ENCODE measurements at regions not wholly inside any gene's neighbourhood (a gene's known extent, or its start where the extent isn't known, plus 50 kb on each side); places are given as distances from the start of the nearest gene placed in this dataset.

DNA sequence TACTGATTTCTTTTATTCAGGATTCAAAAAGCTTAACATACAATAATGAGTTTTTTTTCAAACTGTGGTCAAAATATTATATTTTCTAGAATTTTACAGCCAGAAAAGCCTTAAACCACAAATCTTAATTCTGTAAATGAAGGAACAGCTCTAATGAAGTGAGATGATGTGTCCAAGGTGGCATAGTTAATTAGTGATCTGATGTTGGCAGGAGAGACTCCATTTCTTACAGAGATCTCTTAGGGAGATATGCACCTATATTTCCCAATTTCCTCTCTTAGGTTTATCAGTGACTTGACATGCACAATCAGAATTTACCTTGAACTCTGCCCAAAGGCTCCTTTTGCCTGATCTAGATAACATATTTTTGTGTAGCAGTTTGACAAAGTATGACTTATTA, 211.1 kb upstream of the ZNF804B start:
- no peaks in the 10 kb centered on the region for H3K4me1 ChIP-seq (ENCODE audit: control insufficient read depth in 1 of 2, insufficient read depth in 2 of 2, low read length in 2 of 2)
- no peaks in the 10 kb centered on the region for H3K27me3 ChIP-seq (ENCODE audit: control insufficient read depth in 2 of 2, insufficient read depth in 2 of 2, low read length in 2 of 2)
- no peaks in the 10 kb centered on the region for H3K36me3 ChIP-seq (replicated peaks in 1 of 2; ENCODE audit: control insufficient read depth in 1 of 2, insufficient read depth in 2 of 2, low read length in 2 of 2)
- Mint-ChIP-seq H3K27me3 (ENCODE audit: low read depth in 3 of 3) (no peaks in the 10 kb centered on the region), H3K4me1 (no peaks in the 10 kb centered on the region), H3K27ac (no peak overlapping the region), H3K4me3 (no peak overlapping the region), H3K36me3 (no peaks in the 10 kb centered on the region), H3K9me3 (peaks cover 12 to 22% (median 17%) of the 10 kb centered on the region in 7 donors)
- H3K9ac ChIP-seq (ENCODE audit: insufficient read depth, low read length, poor library complexity, severe bottlenecking), result no peak overlapping the region
- H3K9me3 ChIP-seq (replicated peaks in 1 of 2; ENCODE audit: control insufficient read depth in 1 of 2, insufficient read depth in 1 of 2, low read length in 2 of 2), result peaks cover 16 to 24% of the 10 kb centered on the region in 2 donors
- TF ChIP-seq, protein P1, sequence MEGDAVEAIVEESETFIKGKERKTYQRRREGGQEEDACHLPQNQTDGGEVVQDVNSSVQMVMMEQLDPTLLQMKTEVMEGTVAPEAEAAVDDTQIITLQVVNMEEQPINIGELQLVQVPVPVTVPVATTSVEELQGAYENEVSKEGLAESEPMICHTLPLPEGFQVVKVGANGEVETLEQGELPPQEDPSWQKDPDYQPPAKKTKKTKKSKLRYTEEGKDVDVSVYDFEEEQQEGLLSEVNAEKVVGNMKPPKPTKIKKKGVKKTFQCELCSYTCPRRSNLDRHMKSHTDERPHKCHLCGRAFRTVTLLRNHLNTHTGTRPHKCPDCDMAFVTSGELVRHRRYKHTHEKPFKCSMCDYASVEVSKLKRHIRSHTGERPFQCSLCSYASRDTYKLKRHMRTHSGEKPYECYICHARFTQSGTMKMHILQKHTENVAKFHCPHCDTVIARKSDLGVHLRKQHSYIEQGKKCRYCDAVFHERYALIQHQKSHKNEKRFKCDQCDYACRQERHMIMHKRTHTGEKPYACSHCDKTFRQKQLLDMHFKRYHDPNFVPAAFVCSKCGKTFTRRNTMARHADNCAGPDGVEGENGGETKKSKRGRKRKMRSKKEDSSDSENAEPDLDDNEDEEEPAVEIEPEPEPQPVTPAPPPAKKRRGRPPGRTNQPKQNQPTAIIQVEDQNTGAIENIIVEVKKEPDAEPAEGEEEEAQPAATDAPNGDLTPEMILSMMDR (IDR thresholded peaks at IDR 0.05), result no peak
- H4K20me1 ChIP-seq (ENCODE audit: insufficient read depth, low read length), result no peaks in the 10 kb centered on the region
- no peaks in the 10 kb centered on the region for H3K79me2 ChIP-seq (ENCODE audit: insufficient read depth, low read length)
- no peak overlapping the region for H3K4me2 ChIP-seq (replicated peaks; ENCODE audit: extremely low read depth, low read length, poor library complexity, severe bottlenecking)
- H3K4me3 ChIP-seq (replicated peaks in 1 of 3; ENCODE audit: low read depth in 2 of 3, low read length in 3 of 3), result no peak overlapping the region
- H2AFZ ChIP-seq (ENCODE audit: insufficient read depth, low read depth, low read length, poor library complexity, severe bottlenecking), result no peak overlapping the region
- no peak overlapping the region for H3K27ac ChIP-seq (ENCODE audit: low read depth in 1 of 2, low read length in 2 of 2)
- intact Hi-C loops (cut with micrococcal nuclease), result no loop called here
- DNase-seq, result no peak

DNA sequence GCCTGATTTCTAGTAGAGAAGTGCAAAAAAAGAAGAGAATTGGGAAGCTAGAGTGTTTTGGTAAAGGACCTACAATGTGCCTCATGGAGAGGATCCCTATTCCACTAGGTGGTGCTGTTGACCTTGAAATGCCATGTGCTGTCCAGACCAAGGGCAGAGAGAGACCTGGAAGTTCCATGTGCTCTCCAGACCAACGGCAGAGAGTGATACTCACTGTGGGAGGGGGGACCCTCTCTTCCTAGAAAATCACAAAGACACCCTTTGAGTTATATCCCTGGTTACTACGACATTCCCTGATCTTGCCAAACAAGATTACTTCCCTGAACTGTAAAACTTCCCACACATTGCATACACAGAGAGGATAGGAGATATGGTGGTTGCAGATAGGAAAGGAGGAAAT, 212.7 kb upstream of the ZNF804B start:
- Histone ChIP-seq H3K4me1 (ENCODE audit: control insufficient read depth in 1 of 2, insufficient read depth in 2 of 2, low read length in 2 of 2) (no peaks in the 10 kb centered on the region), H3K27ac (ENCODE audit: low read depth in 1 of 2, low read length in 2 of 2) (no peak overlapping the region), H3K9ac (ENCODE audit: insufficient read depth, low read length, poor library complexity, severe bottlenecking) (no peak overlapping the region), H3K4me2 (replicated peaks; ENCODE audit: extremely low read depth, low read length, poor library complexity, severe bottlenecking) (no peak overlapping the region), H3K4me3 (replicated peaks in 1 of 3; ENCODE audit: low read depth in 2 of 3, low read length in 3 of 3) (no peak overlapping the region), H4K20me1 (ENCODE audit: insufficient read depth, low read length) (no peaks in the 10 kb centered on the region), H2AFZ (ENCODE audit: insufficient read depth, low read depth, low read length, poor library complexity, severe bottlenecking) (no peak overlapping the region), H3K27me3 (ENCODE audit: control insufficient read depth in 2 of 2, insufficient read depth in 2 of 2, low read length in 2 of 2) (no peaks in the 10 kb centered on the region), H3K36me3 (replicated peaks in 1 of 2; ENCODE audit: control insufficient read depth in 1 of 2, insufficient read depth in 2 of 2, low read length in 2 of 2) (no peaks in the 10 kb centered on the region), H3K79me2 (ENCODE audit: insufficient read depth, low read length) (no peaks in the 10 kb centered on the region), H3K9me3 (replicated peaks in 1 of 2; ENCODE audit: control insufficient read depth in 1 of 2, insufficient read depth in 1 of 2, low read length in 2 of 2) (peaks cover 16 to 26% of the 10 kb centered on the region in 2 donors)
- Mint-ChIP-seq H3K27me3 (ENCODE audit: low read depth in 3 of 3) (no peaks in the 10 kb centered on the region), H3K36me3 (no peaks in the 10 kb centered on the region), H3K4me1 (no peaks in the 10 kb centered on the region), H3K27ac (no peak overlapping the region), H3K4me3 (no peak overlapping the region), H3K9me3 (peaks cover 12 to 30% (median 15%) of the 10 kb centered on the region in 7 donors)
- TF ChIP-seq, protein P1 (IDR thresholded peaks at IDR 0.05), result peak; percentile 26
- no peak for DNase-seq
- intact Hi-C loops (cut with micrococcal nuclease), result no loop called here
- no CpG with 5 or more reads among the region's 2 CpGs for WGBS (ENCODE audit: insufficient coverage)
